ENCODE measurements at regions not wholly inside any gene's neighbourhood (a gene's known extent, or its start where the extent isn't known, plus 50 kb on each side); places are given as distances from the start of the nearest gene placed in this dataset.

GRCh38 chr5:3348576-3349535 is 246.8 kb upstream of the IRX1 start:
- DNase-seq (ENCODE audit: low read depth): no peak

GRCh38 chr5:3347741-3348140 is 247.9 kb upstream of the IRX1 start:
- no peak for DNase-seq (ENCODE audit: low read depth)
- no peak overlapping the region for H3K4me3 ChIP-seq (ENCODE audit: low read depth, low read length)

More at GRCh38 chr5:3348576-3349535, 246.8 kb upstream of the IRX1 start:
- no peak overlapping the region for H3K4me3 ChIP-seq (ENCODE audit: low read depth, low read length)

DNA sequence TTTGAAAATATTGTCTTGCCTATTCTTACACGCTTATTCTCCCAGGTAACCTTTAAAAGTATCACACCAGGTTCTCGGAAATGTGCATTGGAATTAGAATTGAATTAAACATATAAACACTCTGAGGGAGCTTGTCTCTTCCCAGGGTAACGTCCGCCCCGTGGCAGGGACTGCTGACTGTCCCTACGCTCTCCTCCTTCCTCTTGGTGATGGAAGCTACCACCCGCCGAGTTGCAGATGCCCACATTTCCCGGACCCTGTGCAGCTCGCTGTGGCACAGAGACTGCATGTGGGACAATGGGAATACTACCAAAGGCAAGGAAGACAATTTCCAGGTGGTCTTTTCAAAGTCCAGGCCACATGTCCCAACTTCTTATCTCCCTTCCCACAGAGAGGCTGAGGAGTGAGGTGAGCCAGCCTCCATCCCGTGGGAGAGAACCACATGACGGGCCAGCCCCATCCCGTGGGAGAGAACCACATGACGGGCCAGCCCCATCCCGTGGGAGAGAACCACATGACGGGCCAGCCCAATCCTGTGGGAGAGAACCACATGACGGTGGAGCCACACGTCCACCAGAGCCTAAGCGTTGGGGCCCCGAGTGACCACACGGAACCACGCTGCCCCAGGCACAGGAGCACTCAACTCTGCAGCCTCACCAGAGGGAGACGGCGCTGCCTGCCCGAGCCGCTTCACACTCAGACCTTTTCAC is 249.4 kb upstream of the IRX1 start:
- no peak overlapping the region for H3K4me3 ChIP-seq (ENCODE audit: low read depth, low read length)
- DNase-seq (ENCODE audit: low read depth): no peak

DNA sequence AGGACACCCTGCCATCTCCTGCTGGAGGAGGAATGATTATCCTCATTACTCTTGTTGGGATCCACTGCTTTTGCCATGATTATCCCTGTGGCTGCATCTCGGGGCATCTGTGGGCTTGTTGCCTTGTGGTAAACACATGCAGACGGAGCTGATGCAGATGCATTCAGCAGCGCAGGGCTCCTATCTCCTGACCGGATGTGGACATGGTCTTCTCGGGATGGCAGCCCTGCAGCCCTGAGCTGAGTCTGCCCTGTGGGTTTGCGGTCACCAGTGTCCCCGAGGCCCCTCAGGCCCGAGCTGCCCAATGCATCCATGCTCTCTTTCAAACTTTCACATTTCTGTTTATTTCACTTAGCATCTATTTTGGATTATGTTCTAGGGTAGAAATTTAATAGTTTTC is 250.4 kb upstream of the IRX1 start:
- H3K4me3 ChIP-seq (ENCODE audit: low read depth, low read length): no peak overlapping the region
- DNase-seq (ENCODE audit: low read depth): no peak

- H3K4me3 ChIP-seq (ENCODE audit: low read depth, low read length): no peak overlapping the region
- DNase-seq (ENCODE audit: low read depth): no peak
Observed at GRCh38 chr5:3344671-3345070, 251.0 kb upstream of the IRX1 start.

GRCh38 chr5:3343911-3344310 is 251.7 kb upstream of the IRX1 start:
- H3K4me3 ChIP-seq (ENCODE audit: low read depth, low read length): no peak overlapping the region
- DNase-seq (ENCODE audit: low read depth): no peak

DNA sequence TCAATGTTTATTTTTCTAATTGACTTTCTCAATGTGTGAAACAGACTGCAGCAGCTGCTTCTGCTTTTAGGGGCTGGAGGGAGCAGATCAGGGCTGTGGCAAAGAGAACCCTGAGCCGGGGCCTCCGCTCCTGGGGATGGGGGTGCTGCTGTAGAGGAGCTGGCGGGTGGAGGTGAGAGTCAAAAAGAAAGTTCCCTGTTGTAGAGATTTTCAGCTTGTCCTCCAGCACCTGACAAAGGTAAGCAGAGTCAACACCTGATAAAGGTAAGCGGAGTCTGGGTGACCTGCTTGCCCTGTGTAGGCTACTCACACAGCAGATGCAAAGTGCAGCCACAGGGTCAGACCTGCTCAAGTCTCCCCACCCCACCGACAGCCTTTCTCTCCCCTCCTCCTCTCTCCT is 252.4 kb upstream of the IRX1 start:
- H3K4me3 ChIP-seq (ENCODE audit: low read depth, low read length): no peak overlapping the region
- DNase-seq (ENCODE audit: low read depth): no peak

DNA sequence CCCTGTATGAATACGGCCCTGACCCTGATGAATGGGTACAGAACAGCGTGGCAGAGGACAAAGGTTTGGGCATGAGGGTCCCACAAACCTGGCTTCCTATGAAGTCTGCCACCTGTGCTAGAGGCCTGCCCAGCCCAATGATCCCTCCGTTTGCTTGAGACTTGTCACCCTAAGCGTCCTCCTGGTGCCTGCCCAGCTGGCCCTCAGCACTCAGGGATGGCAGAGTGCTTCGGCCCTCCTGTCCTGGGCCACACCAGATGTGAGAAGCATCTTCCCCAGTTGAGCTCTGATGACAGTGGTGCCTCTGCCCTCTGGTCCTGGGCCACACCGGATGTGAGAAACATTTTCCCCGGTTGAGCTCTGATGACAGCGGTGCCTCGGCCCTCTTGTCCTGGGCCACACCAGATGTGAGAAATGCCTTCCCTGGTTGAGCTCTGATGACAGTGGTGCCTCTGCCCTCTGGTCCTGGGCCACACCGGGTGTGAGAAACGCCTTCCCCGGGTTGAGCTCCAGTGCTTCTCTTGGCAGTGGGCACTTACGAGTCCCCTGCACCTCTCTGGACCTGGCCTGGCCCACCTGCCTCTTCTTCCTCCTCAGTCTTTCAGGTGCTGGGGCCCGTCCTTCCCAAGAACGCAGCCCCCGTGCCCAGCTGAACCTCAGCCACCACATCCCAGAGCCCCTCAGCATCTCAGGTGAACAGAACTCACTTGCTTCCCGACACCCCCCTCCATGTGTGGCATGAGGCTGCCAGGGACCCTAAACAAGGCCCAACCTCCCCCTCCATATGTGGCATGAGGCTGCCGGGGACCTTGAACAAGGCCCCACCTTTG is 253.1 kb upstream of the IRX1 start:
- no peak for DNase-seq (ENCODE audit: low read depth)
- no peak overlapping the region for H3K4me3 ChIP-seq (ENCODE audit: low read depth, low read length)

DNA sequence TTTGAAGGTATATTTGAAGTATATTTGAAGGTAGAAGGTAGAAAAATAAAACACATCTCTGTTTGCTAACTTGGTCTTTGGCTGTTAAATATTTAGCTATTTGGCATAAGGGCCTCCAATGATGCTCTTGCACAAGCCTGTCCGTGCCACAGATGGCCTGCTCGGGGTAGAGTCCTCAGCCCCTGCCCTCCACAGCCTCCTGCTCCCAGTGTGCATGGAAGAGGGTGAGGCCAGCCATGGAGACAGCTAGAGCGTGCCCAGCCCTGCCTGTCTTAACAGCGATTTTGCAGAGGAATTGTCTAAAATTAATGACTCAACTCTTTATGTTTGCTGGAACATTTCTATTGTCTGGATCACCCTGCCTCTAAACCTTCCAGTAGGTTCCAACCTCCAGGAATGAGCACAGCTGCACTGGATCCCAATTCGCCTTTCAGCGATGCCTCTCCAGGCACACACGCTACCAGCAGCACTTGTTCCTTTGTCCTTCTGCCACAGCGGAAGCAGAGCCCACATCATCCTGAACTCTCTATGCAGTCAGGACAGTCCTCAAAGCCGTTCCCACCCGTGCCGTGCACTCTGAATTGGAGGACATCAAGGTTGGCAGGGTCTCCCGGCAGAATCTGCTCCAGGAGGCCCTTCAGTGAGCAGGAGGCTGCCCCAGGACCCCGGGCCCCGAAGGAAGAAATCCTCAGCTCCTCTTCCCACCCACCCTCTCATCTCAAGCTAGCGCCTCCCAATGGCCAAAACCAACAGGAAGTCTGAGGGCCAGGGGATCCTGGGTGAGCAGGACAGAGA is 254.0 kb upstream of the IRX1 start:
- DNase-seq (ENCODE audit: low read depth): no peak
- no peak overlapping the region for H3K4me3 ChIP-seq (ENCODE audit: low read depth, low read length)

DNA sequence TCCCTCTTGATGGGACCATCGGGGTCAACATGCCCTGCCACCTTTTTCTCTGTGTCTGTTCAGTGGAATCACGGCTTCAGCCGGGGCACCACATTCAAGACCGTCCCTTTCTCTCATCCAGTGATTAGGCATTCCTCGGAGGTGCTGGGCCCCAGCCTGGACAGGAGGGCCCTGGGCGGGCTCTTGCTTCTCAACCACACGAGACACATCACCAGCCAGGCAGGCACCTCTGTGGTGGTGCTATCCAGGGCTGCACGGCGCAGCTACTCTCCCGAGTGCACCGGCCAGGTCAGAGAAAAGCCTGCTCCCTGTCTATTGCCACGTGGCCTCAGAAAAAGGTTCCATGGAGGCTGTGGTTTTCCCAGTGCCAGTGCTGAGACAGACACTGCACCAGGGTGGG is 255.2 kb upstream of the IRX1 start:
- DNase-seq (ENCODE audit: low read depth): no peak
- H3K4me3 ChIP-seq (ENCODE audit: low read depth, low read length): no peak overlapping the region

DNA sequence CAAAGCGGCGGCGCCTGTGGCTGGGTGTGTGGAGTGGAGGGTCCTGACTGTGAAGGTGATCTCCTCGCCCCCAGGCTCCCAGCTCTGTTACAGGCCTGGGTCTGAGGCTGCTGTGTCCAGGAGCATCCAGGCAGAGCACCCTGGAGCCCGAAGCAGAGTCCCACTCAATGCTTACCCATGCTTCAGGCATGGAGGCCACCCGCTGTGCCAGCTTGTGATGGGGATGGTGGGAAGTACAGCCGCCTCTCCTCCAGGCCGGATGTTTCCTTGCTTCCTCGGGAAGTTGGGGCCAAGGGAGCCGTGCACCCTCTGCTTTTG is 255.9 kb upstream of the IRX1 start:
- H3K4me3 ChIP-seq (ENCODE audit: low read depth, low read length): no peak overlapping the region
- no peak for DNase-seq (ENCODE audit: low read depth)

DNA sequence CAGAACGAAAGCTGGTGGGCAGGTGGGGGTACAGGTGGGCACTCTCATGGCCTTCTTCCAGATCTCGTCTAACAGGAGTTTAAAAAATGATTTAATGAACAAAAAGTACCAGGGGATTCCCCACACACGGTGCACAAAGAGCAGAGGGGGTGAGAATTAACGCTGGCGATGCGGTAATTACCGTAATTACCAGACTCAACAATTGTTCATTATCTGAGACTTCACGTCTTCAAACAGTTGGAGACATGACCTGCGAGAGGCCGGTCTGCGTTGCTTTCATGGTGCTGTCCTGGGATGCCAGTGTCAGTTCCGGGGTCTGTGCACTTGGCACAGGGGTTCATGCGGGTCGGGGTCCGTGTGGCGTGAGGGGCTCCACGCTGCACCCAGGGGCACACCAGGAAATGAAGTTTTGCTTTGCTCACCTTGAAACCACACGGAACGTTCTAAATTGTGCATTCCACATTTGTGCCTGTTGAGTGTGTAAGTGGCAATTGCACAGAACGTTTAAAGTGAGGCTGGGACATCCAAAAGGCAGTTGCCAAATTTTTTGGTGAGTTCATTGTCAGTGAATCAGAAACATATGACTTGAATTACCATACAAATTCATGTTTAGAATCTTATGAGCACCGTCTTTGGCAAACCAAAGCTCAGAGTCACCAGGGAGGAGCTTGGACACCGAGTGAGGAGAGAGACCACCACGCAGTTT is 256.4 kb upstream of the IRX1 start:
- DNase-seq (ENCODE audit: low read depth): no peak
- H3K4me3 ChIP-seq (ENCODE audit: low read depth, low read length): no peak overlapping the region

- no peak for DNase-seq (ENCODE audit: low read depth)
- no peak overlapping the region for H3K4me3 ChIP-seq (ENCODE audit: low read depth, low read length)
Observed at GRCh38 chr5:3337812-3338541, 257.7 kb upstream of the IRX1 start.

- no peak for DNase-seq (ENCODE audit: low read depth)
- no peak overlapping the region for H3K4me3 ChIP-seq (ENCODE audit: low read depth, low read length)
Observed at GRCh38 chr5:3336666-3337065, 259.0 kb upstream of the IRX1 start.

GRCh38 chr5:3335301-3335700 is 260.3 kb upstream of the IRX1 start:
- no peak for DNase-seq (ENCODE audit: low read depth)
- H3K4me3 ChIP-seq (ENCODE audit: low read depth, low read length): no peak overlapping the region

DNA sequence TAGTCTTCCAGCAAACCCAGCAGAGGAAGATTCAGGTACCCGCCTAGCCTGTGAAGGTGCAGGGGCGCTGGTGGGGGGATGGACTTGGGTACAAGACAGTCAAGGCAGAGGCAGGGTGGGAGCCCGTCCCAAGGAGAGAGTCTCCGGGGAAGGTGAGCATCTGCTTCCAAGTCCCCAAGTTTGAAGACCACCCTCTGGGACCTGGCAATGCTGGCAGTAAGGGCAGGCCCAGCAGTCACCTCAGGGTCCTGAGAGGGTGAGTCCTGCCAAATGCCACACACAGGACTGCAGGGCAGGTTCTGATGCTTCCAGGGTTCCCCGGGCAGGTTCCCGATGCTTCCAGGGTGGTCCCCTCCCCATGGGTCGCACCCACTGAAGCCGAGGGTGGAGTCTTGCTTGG is 261.8 kb upstream of the IRX1 start:
- DNase-seq (ENCODE audit: low read depth): no peak
- no peak overlapping the region for H3K4me3 ChIP-seq (ENCODE audit: low read depth, low read length)

DNA sequence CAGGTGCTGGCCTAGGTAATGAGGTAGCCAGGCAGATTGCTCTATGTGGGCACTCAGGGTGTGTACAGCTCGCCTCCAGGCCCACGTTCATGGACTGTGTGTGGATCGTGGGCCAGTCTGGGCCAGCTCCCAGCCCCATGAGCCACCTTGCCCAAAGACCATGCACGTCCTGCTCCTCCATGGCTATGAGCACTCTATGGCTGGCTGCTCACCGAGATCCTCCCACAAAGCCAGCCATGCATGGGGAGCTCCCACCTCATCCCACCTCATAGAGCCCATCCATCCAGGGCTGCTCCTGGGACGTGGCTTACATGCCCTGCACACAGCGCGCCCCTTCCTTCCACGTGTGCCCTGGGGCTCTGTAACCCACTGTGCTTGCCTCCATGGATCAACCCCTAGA is 262.5 kb upstream of the IRX1 start:
- H3K4me3 ChIP-seq (ENCODE audit: low read depth, low read length): no peak overlapping the region
- no peak for DNase-seq (ENCODE audit: low read depth)

DNA sequence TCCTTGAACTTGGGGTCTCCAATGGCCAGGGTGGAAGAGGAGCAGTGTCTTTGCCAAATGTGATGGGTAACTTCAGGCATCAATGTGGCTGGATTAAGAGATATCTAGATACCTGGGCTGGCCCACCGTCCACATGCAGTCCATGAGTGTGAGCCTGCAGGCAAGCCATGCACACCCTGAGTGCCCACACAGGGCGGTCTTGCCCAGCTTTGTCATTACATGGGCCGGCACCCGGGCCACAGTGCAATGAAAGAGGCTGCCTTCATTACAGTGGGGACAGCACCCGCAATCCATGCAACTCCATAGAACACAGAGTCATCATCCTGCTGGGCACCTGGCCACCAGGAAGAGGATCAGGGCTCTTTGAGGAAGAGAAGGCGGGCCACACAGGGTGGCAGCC is 263.8 kb upstream of the IRX1 start:
- DNase-seq (ENCODE audit: low read depth): no peak
- H3K4me3 ChIP-seq (ENCODE audit: low read depth, low read length): no peak overlapping the region
